Hematopoietic multipotent progenitor cell (in vitro differentiated cells): ENCODE measurements at regions not wholly inside any gene's neighbourhood (a gene's known extent, or its start where the extent isn't known, plus 50 kb on each side); places are given as distances from the start of the nearest gene placed in this dataset.
"Not testable (repeated sequence)": the region's sequence is repeated elsewhere in the genome, so short reads cannot be mapped to it uniquely, and the experiment has no call there.

ENCODE experiments used
- DNase-seq, 3 donors: peaks; one replicate each; pipeline ENCODE4 v3.0.0-alpha.2; 2011 to 2015; ENCODE audit warnings: low read depth in 2 of 3, low spot score in 2 of 3

DNA sequence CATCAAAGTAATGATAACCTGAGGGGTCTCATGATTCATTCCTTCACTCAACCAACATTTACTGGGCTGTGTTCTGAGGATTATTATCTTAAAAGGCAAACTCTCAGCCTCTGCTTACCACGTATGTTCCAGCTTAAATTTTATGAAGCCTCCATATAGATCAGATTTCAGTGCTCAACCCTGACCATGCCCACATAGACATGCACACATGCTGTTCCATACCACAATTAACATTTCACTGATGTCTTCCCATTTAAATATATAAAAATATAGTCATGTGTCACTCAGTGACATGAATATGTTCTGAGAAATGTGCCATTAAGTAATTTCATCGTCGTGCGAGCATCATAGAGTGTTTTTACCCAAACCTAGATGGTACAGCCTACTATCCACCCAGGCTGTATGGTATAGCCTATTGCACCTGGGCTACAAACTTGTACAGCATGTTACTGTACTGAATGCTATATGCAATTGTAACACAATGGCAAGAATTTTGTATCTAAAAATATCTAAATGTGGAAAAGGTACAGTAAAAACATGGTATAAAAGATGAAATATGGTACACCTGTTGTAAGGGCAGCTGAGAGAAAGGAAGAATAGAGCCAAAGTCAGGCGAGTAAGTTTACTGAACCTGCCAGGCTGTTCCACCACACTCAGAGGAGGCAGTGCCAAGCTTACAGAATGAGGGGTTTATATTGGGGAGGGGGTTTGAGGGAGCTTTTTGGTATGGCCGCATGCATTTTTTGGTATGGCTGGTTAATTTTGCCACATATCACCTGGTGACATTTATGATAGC is 134.7 kb upstream of the ETV3 start:
- no peak for DNase-seq

DNA sequence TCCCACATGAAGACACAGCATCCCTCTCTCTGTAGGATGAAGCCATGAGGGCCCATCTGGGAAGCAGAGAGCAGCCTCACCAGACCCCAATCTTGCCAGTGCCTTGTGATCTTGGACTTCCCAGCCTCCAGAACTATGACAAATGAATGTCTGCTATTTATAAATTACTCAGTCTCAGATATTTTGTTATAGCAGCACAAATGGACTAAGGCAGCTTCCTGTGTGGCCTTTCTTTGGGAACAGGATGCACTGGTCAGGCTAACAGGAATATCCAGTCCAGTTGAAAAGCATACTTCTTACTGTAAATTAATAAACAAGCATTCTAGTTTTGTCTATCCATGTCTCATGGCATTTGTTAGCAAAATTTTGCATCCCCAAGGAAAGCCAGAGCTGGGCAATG is 134.1 kb upstream of the ETV3 start:
- no peak for DNase-seq

DNA sequence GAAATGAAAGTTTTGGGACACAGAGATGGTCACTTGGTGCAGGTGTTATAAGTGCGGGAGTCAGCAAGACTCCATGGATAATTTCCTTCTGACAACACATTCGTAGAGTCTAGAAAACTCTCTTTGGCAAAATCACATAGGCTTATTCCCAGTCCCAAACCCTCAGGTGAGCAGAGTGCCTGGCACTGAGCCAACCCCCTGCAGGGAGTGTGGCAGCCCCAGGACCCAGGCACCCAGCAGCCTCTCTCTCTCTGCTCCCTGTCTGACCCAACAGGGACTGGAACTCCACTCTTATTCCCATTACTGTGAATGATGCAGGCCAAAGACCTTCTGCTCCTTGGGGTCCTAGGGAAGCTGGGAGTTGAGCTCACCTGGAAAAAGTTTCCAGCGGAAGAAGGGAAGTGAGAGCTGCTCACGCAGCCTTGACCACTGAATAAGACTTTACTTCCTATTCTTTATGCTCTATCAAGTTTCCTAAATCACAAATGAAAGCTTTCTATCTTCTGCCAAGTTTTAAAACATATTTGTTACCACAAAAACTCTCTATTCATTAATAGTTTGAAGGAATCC is 132.6 kb upstream of the ETV3 start:
- no peak for DNase-seq

DNA sequence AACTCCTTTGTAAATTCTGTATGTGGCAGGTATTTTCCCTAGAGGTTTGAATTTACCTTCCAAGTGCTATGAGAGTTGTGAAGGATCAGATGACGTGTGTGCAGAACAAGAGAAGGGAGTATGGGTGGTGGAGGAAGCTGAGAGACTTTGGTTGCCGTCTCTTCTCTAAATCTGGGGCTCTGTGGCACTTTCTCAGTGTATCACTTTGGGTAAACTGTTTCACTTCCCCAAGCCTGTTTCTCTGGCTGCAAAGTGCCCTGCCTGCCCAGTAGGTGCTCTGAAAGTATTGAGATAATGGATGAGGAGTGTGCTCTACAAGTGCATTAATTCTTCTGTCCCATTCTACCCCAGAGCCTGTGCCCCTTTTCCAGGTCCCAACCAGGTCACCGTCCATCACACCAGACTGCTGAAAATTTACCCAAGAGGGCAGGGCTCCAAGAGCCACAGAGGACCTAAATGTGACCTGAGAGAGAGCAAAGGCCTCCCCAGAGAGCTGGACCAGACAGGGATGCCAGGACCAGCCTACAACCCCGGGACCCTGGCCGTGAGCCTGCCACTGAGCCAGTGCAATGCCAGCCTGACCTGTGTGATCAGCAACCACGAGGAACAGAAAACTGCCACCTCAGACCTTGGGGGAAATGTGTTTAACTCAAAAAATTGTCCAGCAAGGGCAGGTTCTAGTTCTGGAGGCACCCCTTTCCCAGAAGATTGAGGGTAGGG is 131.6 kb upstream of the ETV3 start:
- DNase-seq = no peak

DNA sequence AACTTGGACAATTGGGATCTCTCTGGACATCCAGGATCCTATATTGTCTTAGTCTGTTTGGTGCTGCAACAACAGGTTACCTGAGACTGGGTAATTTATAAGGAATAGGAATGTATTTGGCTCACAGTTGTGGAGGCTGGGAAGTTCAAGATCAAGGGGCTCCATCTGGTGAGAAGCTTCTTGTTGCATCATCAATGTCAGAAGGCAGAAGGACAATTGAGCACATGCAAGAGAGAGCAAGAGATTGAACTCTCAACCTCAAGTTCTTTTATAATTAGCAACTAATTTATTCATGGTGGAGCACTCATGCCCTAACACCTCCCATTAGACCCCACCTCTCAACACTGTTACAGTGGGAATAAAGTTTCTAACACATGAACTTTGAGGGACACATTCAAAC is 124.7 kb upstream of the ETV3 start:
- no peak for DNase-seq

DNA sequence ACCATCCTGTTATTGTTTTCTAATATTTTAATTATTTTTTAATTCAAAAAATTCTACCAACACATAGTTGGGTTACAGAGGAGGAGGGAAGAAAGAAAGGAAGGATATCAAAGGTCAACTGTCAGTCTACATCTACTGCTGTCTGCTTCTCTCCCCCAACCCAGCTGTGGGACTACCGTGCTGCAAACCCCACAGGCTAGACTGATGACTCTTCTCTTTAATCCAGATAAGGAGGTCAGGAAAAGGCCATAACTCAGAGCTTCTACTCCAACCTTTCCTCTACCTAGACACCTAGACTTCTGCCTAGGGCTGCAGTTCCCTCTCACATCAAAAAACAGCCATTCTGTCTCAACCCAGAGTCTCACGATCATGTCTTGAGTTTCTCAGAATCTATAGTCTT is 124.2 kb upstream of the ETV3 start:
- DNase-seq = no peak

DNA sequence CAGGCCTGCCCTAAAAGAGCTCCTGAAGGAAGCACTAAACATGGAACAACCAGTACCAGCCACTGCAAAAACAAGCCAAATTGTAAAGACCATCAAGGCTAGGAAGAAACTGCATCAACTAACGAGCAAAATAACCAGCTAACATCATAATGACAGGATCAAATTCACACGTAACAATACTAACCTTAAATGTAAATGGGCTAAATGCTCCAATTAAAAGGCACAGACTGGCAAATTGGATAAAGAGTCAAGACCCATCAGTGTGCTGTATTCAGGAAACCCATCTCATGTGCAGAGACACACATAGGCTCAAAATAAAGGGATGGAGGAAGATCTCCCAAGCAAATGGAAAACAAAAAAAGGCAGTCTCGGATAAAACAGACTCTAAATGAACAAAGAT is 117.7 kb upstream of the ETV3 start:
- not testable (repeated sequence) for DNase-seq

DNA sequence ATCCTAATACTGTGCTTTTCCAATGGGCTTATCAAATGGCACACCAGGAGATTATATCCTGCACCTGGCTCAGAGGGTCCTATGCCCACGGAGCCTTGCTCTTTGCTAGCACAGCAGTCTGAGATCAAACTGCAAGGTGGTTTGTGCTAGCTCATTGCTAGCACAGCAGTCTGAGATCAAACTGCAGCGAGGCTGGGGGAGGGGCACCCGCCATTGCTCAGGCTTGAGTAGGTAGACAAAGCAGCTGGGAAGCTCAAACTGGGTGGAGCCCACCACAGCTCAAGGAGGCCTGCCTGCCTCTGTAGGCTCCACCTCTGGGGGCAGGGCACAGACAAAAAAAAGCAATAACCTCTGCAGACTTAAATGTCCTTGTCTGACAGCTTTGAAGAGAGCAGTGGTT is 116.0 kb upstream of the ETV3 start:
- not testable (repeated sequence) for DNase-seq

DNA sequence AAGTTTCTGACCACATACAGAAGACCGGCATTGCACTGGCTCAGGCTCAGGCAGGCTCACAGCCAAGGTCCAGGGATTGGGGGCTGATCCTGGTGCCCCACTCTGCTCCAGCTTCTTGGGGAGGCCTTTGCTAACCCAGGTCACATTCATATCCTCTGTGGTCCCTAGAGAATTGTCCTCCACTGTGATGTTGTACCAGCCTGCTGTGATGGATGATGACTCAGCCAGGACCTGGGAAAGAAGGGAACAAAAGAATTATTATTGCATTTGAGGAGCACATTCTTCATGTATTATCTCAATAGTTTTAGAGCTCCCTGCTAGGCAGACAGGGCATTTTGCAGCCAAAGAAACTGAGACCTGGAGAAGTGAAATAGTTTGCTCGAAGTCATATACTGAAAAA is 114.3 kb upstream of the ETV3 start:
- no peak for DNase-seq

DNA sequence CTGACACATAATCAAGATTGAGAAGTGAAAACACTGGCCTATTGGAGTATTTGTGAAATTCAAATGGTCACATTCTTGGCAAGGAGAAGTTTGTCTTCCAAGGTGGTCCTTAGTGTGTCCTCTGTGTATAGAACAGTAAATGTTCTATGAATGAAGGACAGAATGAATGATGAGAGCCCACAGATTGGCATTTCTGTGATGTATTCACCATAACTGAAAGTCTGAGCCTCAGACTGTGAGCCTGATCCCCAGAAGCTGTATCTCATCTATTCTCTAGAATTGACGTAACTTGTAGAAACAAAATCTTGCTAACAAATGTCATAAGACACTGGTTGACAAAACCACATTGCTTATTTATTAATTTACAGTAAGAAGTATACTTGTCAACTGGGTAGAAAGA is 111.5 kb upstream of the ETV3 start:
- DNase-seq = no peak

DNA sequence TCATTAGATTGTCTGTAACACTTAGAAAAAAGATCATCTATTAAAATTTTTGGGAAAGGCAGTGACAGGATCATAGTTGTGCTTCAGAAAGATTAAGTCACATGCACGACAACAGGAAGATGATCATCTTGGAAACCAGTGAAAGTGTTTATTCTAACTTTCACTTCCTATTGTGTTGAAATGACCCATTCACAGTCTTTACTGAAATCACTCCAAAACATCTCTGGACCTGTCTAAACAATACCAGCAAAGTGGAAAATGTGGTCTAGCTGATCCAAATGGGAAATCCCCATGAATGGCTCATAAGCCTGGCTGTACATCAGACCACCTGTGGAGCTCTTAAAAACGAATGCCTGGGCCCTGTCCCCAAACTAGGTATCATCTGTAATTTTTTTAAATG is 111.1 kb upstream of the ETV3 start:
- DNase-seq = no peak

DNA sequence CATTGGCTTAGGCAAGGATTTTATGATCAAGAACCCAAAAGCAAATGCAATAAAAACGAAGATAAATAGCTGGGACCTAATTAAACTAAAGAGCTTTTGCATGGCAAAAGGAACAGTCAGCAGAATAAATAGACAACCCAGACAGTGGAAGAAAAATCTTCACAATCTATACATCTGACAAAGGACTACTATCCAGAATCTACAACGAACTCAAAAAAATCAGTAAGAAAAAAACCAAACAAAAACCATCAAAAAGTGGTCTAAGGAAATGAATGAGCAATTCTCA is 109.5 kb upstream of the ETV3 start:
- DNase-seq = not testable (repeated sequence)

DNA sequence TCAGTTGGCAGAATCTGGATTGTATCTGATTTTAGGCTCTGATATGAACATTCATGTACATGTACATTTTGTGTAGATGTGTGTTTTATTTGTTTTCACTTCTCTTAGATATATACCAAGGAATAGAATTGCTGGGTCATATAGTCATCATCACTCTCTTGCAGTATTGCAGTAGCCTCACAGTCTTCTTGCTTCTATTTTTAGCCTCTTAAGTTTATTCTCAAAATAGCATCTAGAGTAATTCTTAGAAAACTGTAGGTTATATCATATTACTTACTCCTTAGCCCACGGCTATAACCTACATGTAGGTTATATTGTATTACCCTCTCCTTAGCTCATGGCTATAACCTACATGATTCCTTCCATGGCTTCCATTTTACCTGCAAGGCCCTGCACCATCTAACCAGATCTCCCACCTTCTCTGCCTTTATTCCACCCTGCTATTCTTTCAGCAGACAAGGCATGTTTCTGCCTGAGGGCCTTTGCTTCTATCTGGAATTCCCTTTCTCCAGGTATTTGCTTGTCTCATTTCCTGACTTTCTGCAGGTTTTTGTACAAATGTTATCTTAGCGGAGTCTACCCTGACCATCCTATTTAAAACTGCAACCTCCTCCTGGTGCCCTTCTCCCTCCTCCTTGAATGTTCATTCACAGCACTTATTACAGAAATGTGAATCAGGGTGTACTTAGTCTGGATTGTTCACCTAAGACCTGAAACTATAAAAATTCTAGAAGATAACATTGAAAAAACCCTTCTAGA is 109.0 kb upstream of the ETV3 start:
- no peak for DNase-seq

DNA sequence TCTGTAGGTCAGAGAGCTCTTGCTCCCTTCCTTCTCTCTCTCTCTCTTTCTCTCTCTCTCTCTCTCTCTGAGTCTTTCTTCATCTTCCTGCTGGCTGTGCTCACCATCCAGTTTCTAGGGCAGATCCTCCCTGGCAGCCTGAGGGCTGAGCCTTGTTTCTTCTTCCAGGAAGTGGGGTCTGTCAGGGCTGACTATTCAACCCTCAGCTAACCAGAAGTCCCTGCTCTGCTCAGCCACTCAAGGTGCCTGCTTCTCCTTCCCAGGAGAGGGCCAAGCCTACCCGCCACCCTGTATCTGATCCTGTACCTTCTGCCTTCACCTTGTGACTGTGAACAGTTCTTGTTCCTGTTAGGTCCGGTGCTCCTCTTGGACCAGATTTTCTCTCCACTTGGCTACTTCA is 107.6 kb upstream of the ETV3 start:
- no peak for DNase-seq

DNA sequence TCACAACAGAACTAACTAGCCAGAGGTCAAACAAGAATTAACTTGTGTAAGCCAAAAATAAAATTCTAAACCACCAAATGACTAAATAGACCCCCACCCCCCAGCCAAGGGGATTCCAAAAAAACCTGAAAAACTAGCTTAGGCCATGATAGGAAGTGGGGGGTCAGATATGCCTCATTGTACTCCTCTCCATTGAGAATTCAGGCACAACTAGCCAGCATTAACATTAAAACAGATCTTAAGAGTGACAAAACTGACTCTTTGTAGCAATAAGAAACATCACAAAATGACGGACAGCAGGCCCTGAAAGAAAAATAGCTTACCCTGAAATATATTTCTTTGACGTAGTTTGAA is 103.0 kb upstream of the ETV3 start:
- DNase-seq = no peak

DNA sequence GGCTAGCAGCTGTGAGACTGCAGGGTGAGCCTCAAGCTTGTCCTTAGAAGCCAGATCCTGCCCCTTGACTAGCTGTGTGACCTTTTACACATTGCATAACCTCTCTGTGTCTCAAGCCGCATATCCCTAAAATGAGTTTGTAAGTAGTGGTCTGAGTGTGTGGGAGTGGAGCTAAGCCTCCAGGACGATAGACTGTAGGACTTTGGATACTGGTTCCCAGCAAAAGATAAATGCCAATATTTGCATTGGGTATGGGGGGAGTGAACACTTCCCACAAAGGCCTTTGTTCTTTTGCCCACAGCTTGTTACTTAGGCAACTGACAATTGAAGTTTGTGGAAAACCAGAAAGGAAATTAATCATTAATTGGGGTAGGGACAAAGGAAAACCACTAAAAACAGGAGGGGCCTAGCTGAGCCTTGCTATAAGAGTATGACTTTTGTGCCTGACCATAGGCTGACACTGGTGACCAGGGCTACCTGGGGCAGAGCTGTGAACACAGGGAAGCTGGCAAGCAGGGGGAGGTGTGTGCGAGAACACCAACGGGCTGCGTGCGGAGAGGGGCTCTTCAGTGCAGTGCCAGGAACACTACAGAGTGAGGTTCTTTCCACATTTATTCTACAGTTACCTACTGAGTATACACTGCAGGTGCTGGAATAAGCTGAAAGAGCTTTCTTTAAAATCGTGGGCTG is 102.4 kb upstream of the ETV3 start:
- peak in 1 of 3 donors; percentile 6 for DNase-seq

DNA sequence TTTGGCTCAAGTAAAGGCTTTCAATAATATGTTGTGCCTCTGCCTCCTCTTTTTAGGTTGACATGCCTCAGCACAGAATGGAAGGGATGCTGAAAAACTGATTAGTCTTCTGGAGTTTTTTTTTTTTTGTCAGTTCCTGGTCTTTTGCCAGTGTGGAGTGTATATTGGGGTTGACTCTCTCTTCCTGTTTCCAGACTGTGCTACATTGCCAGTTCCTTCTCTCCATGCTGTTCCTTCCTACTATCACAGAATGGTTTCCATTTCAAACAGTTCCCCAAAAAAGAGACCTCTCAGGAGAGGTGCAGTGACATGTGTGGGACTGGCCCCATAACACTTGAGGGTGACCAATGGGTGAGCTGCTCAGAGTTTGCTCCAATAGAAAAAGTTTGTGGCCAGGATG is 101.7 kb upstream of the ETV3 start:
- DNase-seq = peak in 1 of 3 donors; percentile 12

DNA sequence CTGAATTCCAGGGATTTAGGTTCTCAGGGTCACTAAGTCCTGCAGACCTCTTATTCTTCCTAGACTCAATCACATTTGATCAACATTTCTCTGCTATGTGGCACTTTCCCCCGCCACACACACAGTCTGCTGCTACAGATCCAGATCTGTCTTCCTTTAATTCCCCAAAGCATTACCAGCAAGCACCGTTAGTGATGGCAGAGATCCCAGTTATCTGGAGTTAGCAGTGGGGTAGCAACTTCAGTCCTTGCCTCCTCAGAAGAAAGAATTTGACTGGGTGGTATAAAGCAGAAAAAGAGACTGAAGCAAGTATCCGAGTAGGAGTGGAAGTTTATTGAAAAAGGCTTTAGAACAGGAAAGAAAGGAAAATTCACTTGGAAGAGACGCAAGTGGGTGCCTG is 100.4 kb upstream of the ETV3 start:
- DNase-seq = no peak

DNA sequence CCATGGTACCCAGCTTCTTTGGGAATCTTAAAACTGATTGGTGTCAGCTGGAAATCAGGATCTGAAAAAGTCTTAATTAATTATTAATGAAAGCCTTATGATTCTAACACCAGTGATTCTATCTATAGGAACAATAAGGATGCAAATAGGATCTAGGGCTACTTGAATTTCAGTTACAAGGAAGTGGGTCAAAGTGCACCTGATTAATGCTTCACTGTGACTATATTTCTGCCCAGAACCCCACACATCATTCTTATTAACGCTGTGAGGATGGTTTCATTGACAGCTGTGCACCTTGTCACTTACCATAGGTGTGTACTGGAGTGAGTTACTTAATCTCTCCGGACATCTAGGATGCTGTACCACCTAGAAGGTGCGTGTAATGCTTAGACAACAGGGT is 99.8 kb upstream of the ETV3 start:
- no peak for DNase-seq

DNA sequence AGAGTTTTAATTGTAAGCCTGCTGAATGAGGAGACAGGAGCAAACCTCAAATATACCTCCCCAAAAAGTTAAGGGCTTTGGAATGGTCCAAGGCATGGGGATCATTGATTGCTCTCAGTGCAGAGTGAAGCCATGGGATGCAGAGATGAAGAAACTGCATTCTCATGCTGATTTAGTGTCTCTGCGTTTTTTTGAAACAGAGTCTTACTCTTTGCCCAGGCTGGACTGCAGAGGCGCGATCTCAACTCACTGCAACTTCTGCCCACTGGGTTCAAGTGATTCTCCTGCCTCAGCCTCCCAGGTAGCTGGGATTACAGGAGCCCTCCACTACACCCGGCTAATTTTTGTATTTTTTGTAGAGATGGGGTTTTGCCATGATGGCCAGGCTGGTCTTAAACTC is 99.3 kb upstream of the ETV3 start:
- DNase-seq = no peak

DNA sequence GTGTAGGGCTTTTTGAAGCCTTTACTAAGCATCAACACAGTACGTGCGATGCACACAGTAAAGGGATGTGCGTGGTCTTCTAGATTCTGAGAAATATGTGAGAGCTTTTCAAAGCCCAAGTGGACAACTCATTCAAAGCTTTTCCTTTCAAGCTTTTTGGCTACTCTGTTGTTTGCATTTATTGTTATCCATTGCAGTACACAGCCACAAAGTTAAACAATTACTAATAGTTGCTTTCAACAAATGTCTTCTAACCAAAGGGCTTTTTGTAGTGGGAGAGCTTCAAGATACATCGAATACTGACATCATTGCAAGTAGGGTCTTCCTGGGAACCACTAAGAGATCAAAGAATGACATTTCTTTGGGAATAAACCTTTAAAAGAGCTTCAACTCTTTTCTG is 97.9 kb upstream of the ETV3 start:
- DNase-seq = no peak
